ENCODE measurements at regions not wholly inside any gene's neighbourhood (a gene's known extent, or its start where the extent isn't known, plus 50 kb on each side); places are given as distances from the start of the nearest gene placed in this dataset.

- TF ChIP-seq, protein P1, sequence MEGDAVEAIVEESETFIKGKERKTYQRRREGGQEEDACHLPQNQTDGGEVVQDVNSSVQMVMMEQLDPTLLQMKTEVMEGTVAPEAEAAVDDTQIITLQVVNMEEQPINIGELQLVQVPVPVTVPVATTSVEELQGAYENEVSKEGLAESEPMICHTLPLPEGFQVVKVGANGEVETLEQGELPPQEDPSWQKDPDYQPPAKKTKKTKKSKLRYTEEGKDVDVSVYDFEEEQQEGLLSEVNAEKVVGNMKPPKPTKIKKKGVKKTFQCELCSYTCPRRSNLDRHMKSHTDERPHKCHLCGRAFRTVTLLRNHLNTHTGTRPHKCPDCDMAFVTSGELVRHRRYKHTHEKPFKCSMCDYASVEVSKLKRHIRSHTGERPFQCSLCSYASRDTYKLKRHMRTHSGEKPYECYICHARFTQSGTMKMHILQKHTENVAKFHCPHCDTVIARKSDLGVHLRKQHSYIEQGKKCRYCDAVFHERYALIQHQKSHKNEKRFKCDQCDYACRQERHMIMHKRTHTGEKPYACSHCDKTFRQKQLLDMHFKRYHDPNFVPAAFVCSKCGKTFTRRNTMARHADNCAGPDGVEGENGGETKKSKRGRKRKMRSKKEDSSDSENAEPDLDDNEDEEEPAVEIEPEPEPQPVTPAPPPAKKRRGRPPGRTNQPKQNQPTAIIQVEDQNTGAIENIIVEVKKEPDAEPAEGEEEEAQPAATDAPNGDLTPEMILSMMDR (IDR thresholded peaks at IDR 0.05; ENCODE audit: low read depth, low read length, poor library complexity, severe bottlenecking) = no peak
- no peak for TF ChIP-seq EZH2phosphoT487 (IDR thresholded peaks at IDR 0.05; ENCODE audit: borderline replicate concordance, low read length)
Observed at GRCh38 chr4:117387072-117387471, 301.7 kb upstream of the TRAM1L1 start.
